ENCODE measurements at regions not wholly inside any gene's neighbourhood (a gene's known extent, or its start where the extent isn't known, plus 50 kb on each side); places are given as distances from the start of the nearest gene placed in this dataset.

DNA sequence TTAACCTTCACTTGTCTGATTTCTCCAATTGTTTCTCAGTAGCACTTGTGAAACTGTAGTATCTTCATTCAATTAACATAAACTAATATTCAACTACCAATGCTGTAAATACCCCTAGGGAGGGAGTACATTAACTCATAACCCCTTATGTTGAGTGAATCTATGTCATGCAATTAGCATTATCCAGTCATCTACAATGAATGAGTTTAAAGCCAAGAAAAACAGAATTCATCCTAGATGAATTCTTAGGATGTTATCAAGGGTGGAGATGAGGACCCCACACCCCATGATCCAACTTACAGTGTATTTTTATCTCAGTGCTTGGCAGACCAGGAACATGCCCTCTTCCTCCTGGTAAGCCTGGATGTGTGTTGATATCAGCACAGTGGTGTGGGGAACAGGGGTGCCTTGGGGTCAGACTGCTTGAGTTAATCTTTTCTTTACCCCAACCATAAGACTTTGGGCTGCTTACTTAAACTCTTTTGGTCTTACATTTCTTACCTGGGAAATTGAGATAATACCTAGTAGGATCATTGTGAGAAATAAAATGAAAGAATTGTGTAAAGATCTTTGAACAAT lies 62.1 kb upstream of the SCOC start:
- POLR2A ChIA-PET = no interaction called here
- no peaks in the 10 kb centered on the region for H3K9me3 Mint-ChIP-seq
- DNase-seq (no peak), ATAC-seq (no peak)
- no peaks in the 10 kb centered on the region for H3K36me3 Mint-ChIP-seq (ENCODE audit: low read depth)
- H3K27me3 Mint-ChIP-seq = peaks cover 2% of the 10 kb centered on the region
- no peak overlapping the region for H3K27ac Mint-ChIP-seq
- no peaks in the 10 kb centered on the region for H3K4me1 Mint-ChIP-seq (ENCODE audit: low read depth)
- TF ChIP-seq, protein P1, sequence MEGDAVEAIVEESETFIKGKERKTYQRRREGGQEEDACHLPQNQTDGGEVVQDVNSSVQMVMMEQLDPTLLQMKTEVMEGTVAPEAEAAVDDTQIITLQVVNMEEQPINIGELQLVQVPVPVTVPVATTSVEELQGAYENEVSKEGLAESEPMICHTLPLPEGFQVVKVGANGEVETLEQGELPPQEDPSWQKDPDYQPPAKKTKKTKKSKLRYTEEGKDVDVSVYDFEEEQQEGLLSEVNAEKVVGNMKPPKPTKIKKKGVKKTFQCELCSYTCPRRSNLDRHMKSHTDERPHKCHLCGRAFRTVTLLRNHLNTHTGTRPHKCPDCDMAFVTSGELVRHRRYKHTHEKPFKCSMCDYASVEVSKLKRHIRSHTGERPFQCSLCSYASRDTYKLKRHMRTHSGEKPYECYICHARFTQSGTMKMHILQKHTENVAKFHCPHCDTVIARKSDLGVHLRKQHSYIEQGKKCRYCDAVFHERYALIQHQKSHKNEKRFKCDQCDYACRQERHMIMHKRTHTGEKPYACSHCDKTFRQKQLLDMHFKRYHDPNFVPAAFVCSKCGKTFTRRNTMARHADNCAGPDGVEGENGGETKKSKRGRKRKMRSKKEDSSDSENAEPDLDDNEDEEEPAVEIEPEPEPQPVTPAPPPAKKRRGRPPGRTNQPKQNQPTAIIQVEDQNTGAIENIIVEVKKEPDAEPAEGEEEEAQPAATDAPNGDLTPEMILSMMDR (IDR thresholded peaks at IDR 0.05) = no peak
- intact Hi-C loops (cut with micrococcal nuclease) = no loop called here
- CTCF ChIA-PET = interaction anchor here (1.5 kb wide), 1 partner anchor 49 kb away, joined by 5 read pairs; no protein-coding TSS in a partner anchor
- no peak overlapping the region for H3K4me3 Mint-ChIP-seq

DNA sequence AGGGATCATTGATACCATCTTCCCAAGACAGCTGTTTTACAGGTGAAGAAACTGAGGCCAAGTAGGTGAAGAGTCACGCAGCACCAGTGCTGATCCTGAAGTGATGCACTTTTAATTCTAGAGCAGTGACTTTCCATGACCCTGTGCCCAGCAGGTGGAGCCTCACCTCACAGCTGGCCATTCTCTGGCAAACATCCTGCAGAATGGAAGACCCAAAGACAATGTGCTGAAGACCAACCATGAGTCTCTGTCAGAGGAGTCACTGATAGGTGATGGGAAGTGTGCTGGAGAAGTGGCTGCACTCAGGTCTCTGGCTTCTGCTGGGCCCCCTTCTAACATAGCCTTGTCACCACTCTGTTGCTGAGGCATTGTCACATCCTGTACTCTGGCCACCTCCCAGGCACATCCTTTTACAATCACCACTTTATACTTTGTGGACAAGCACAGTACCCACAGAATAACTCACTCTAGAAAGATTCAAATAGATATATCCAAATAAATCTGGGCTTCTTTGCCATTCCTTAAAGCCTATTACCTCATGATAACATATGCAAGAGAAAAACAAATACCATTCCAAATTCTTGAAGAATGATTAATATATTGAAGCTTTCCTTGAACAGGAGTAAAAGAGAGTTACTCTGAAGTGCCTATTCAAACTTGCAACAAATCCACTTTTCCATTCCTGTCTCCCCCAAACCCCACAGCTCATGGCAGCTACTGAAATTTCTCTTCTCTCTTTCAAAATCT lies 64.1 kb upstream of the SCOC start:
- TF ChIP-seq, protein P1 (IDR thresholded peaks at IDR 0.05) = no peak
- Mint-ChIP-seq H3K9me3 (no peaks in the 10 kb centered on the region), H3K4me3 (no peak overlapping the region), H3K27me3 (peaks cover 4% of the 10 kb centered on the region), H3K36me3 (ENCODE audit: low read depth) (no peaks in the 10 kb centered on the region), H3K27ac (no peak overlapping the region), H3K4me1 (ENCODE audit: low read depth) (no peaks in the 10 kb centered on the region)
- no peak for ATAC-seq
- no peak for DNase-seq
- ChIA-PET POLR2A (no interaction called here), CTCF (interaction anchor here (1.2 to 1.4 kb wide), 2 partner anchors 50 to 297 kb away, joined by 3 read pairs; no protein-coding TSS in a partner anchor)
- intact Hi-C loops (cut with micrococcal nuclease) = no loop called here

DNA sequence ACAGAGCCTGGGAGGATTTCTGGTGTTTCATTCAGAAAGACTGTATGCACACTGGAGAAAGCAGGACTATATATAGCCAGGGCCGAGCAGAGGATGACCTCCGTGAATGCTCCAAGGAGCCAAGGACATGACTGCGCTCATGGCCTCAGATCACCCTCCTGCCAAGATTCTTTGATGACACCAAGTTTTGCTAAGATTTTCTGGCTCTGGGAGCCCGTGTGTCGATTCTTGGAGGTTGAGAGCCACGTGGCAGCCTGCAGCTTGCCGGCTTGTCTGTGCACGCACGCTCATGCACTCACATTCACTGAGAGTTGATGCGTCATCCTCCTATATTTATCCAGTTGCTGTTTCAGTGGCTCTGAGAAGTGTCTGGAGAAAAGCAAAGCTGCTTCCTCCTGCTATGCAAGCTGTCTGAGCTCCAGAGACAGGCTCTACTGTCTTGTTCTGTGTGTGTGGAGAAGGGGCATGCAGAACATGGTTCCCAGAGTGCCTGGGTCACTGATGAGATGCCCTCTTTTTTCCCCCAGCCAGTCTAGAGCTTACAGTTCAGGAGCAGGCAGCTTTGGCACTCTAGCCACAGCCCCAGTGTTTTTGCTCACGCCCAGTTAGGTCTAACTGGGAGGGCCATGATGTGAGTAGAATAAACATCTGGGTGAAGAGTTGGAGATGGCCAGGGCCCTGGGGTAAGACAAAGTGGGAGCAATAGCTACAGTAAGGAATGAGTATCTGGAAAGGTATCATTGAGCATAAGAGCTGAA lies 64.9 kb upstream of the SCOC start:
- TF ChIP-seq, protein P1 (IDR thresholded peaks at IDR 0.05) = no peak
- CTCF ChIA-PET = interaction anchor here (1.2 to 1.4 kb wide), 2 partner anchors 51 to 297 kb away, joined by 3 read pairs; no protein-coding TSS in a partner anchor
- H3K27ac Mint-ChIP-seq = no peak overlapping the region
- H3K27me3 Mint-ChIP-seq = peaks cover 4% of the 10 kb centered on the region
- no peaks in the 10 kb centered on the region for H3K36me3 Mint-ChIP-seq (ENCODE audit: low read depth)
- ATAC-seq (no peak), DNase-seq (no peak)
- H3K4me3 Mint-ChIP-seq = no peak overlapping the region
- POLR2A ChIA-PET = no interaction called here
- intact Hi-C loops (cut with micrococcal nuclease) = no loop called here
- no peaks in the 10 kb centered on the region for H3K4me1 Mint-ChIP-seq (ENCODE audit: low read depth)
- H3K9me3 Mint-ChIP-seq = no peaks in the 10 kb centered on the region

DNA sequence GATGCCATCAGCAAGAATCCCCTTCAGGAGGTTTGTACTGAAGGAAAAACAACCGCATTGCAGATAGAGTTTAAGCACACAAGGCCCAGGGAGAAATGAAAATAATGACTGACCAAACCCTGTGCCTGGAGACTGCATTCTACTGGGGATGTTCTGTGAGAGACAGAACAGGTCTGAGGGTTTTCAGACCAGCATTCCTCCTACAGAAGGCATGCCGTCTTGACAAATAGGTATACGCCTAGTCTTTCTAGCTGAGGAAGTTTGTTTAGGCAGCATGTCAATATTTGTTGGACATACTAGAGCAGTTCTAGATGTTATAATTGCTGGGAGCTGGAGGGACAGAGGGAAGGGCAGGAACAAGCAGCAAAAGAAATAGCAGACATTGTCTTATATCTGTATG lies 68.4 kb upstream of the SCOC start:
- Mint-ChIP-seq H3K27ac (no peak overlapping the region), H3K9me3 (no peaks in the 10 kb centered on the region), H3K36me3 (ENCODE audit: low read depth) (no peaks in the 10 kb centered on the region), H3K27me3 (peaks cover 2% of the 10 kb centered on the region), H3K4me3 (no peak overlapping the region), H3K4me1 (ENCODE audit: low read depth) (no peaks in the 10 kb centered on the region)
- CTCF ChIA-PET = interaction anchor here (0.7 to 1.3 kb wide), 3 partner anchors 25 to 54 kb away, joined by 3 read pairs; no protein-coding TSS in a partner anchor
- ATAC-seq (no peak), DNase-seq (no peak)
- intact Hi-C loops (cut with micrococcal nuclease) = no loop called here
- POLR2A ChIA-PET = interaction anchor here (1.1 kb wide), 1 partner anchor 10 kb away, joined by 3 read pairs; no protein-coding TSS in a partner anchor
- TF ChIP-seq, protein P1 (IDR thresholded peaks at IDR 0.05) = no peak
